ENCODE measurements at regions not wholly inside any gene's neighbourhood (a gene's known extent, or its start where the extent isn't known, plus 50 kb on each side); places are given as distances from the start of the nearest gene placed in this dataset.

- Histone ChIP-seq H3K4me1 (ENCODE audit: control insufficient read depth in 1 of 2, insufficient read depth in 2 of 2, low read depth in 1 of 2, low read length in 1 of 2) (no peaks in the 10 kb centered on the region), H3K27me3 (ENCODE audit: insufficient read depth) (no peaks in the 10 kb centered on the region), H3K27ac (ENCODE audit: low read depth in 2 of 2, low read length in 1 of 2) (no peak overlapping the region), H3K79me2 (ENCODE audit: insufficient read depth) (no peaks in the 10 kb centered on the region), H3F3A (replicated peaks; ENCODE audit: insufficient read depth) (no peaks in the 10 kb centered on the region), H4K20me1 (ENCODE audit: insufficient read depth) (no peaks in the 10 kb centered on the region), H3K9ac (no peak overlapping the region), H3K9me2 (no peaks in the 10 kb centered on the region), H3K36me3 (replicated peaks in 1 of 2; ENCODE audit: control insufficient read depth in 1 of 2, insufficient read depth in 2 of 2, low read length in 1 of 2) (no peaks in the 10 kb centered on the region), H2AFZ (ENCODE audit: low read depth) (no peak overlapping the region), H3K4me2 (no peak overlapping the region), H3K4me3 (ENCODE audit: low read depth in 2 of 2, low read length in 1 of 2) (no peak overlapping the region), H3K9me3 (no peaks in the 10 kb centered on the region)
- DNase-seq, result no peak
- TF ChIP-seq RXRA (IDR thresholded peaks at IDR 0.05; ENCODE audit: borderline replicate concordance, low read depth), result no peak
- TF ChIP-seq ELF1 (IDR thresholded peaks at IDR 0.05), result no peak
- no peak for TF ChIP-seq RCOR1 (IDR thresholded peaks at IDR 0.05; ENCODE audit: low read length)
- TF ChIP-seq YY1 (IDR thresholded peaks at IDR 0.05; ENCODE audit: low read depth), result no peak
- TF ChIP-seq SIN3A (IDR thresholded peaks at IDR 0.05; ENCODE audit: borderline replicate concordance, low read depth, low read length), result no peak
- TF ChIP-seq USF1 (IDR thresholded peaks at IDR 0.05; ENCODE audit: borderline replicate concordance, low read depth), result no peak
- TF ChIP-seq PBX3 (IDR thresholded peaks at IDR 0.05), result no peak
- no peak for TF ChIP-seq SMC3 (IDR thresholded peaks at IDR 0.05; ENCODE audit: low read depth, low read length)
- no peak for TF ChIP-seq GABPA (IDR thresholded peaks at IDR 0.05; ENCODE audit: low read depth)
- WGBS (ENCODE audit: low lambda C conversion rate), result 60% methylated on average over 1 of the region's 1 CpG
- ChIA-PET CTCF (interaction anchor here (1.5 kb wide), 1 partner anchor 252 kb away, joined by 3 read pairs; no protein-coding TSS in a partner anchor), POLR2A (no interaction called here)
These were observed 376.8 kb downstream of the RPS29 start for GRCh38 chr14:49209416-49209815.

- Histone ChIP-seq H3F3A (replicated peaks; ENCODE audit: insufficient read depth) (no peaks in the 10 kb centered on the region), H4K20me1 (ENCODE audit: insufficient read depth) (no peaks in the 10 kb centered on the region), H3K27me3 (ENCODE audit: insufficient read depth) (no peaks in the 10 kb centered on the region), H2AFZ (ENCODE audit: low read depth) (no peak overlapping the region), H3K36me3 (replicated peaks in 1 of 2; ENCODE audit: control insufficient read depth in 1 of 2, insufficient read depth in 2 of 2, low read length in 1 of 2) (no peaks in the 10 kb centered on the region), H3K9me3 (no peaks in the 10 kb centered on the region), H3K4me1 (ENCODE audit: control insufficient read depth in 1 of 2, insufficient read depth in 2 of 2, low read depth in 1 of 2, low read length in 1 of 2) (no peaks in the 10 kb centered on the region), H3K79me2 (ENCODE audit: insufficient read depth) (no peaks in the 10 kb centered on the region), H3K4me3 (ENCODE audit: low read depth in 2 of 2, low read length in 1 of 2) (no peak overlapping the region), H3K27ac (ENCODE audit: low read depth in 2 of 2, low read length in 1 of 2) (no peak overlapping the region), H3K9ac (no peak overlapping the region), H3K9me2 (no peaks in the 10 kb centered on the region), H3K4me2 (no peak overlapping the region)
- POLR2A ChIA-PET, result no interaction called here
- WGBS (ENCODE audit: low lambda C conversion rate), result 36% methylated on average over 9 of the region's 9 CpGs
- CTCF ChIA-PET, result interaction anchor here (0.9 kb wide), 1 partner anchor 43 kb away, joined by 3 read pairs; no protein-coding TSS in a partner anchor
- no peak for DNase-seq
- TF ChIP-seq IRF3 (IDR thresholded peaks at IDR 0.05; ENCODE audit: low read depth, low read length), result no peak
- no peak for TF ChIP-seq MXI1 (IDR thresholded peaks at IDR 0.05; ENCODE audit: low read depth, low read length)
- no peak for TF ChIP-seq TCF12 (IDR thresholded peaks at IDR 0.05)
- TF ChIP-seq SIN3A (IDR thresholded peaks at IDR 0.05; ENCODE audit: borderline replicate concordance, low read depth, low read length), result no peak
- no peak for TF ChIP-seq JUND (IDR thresholded peaks at IDR 0.05)
- no peak for TF ChIP-seq TAF1 (IDR thresholded peaks at IDR 0.05; ENCODE audit: borderline replicate concordance, low read depth, low read length)
- no peak for TF ChIP-seq FOSL2 (IDR thresholded peaks at IDR 0.05; ENCODE audit: borderline replicate concordance, low read depth)
- no peak for TF ChIP-seq POLR2AphosphoS5 (IDR thresholded peaks at IDR 0.05; ENCODE audit: low read depth, low read length)
- no peak for TF ChIP-seq USF2 (IDR thresholded peaks at IDR 0.05; ENCODE audit: borderline replicate concordance, low read depth, low read length)
- TF ChIP-seq REST (IDR thresholded peaks at IDR 0.05; ENCODE audit: low read depth, low read length), result no peak
- no peak for TF ChIP-seq ZBTB33 (IDR thresholded peaks at IDR 0.05; ENCODE audit: borderline replicate concordance, low read depth)
- TF ChIP-seq MEF2A (IDR thresholded peaks at IDR 0.05; ENCODE audit: borderline replicate concordance, low read depth), result no peak
These were observed 379.4 kb downstream of the RPS29 start for GRCh38 chr14:49206828-49207227.

Measured in SK-N-SH (cell line).